HG02759 (cell line): ENCODE measurements at regions not wholly inside any gene's neighbourhood (a gene's known extent, or its start where the extent isn't known, plus 50 kb on each side); places are given as distances from the start of the nearest gene placed in this dataset.

ENCODE experiments used
- ATAC-seq: cut with Tn5 transposase; IDR thresholded peaks from one replicate; pipeline ENCODE4 v1.9.1; 2021; ENCODE audit warnings: mild to moderate bottlenecking, moderate library complexity; ENCODE audit not compliant: unreplicated experiment

DNA sequence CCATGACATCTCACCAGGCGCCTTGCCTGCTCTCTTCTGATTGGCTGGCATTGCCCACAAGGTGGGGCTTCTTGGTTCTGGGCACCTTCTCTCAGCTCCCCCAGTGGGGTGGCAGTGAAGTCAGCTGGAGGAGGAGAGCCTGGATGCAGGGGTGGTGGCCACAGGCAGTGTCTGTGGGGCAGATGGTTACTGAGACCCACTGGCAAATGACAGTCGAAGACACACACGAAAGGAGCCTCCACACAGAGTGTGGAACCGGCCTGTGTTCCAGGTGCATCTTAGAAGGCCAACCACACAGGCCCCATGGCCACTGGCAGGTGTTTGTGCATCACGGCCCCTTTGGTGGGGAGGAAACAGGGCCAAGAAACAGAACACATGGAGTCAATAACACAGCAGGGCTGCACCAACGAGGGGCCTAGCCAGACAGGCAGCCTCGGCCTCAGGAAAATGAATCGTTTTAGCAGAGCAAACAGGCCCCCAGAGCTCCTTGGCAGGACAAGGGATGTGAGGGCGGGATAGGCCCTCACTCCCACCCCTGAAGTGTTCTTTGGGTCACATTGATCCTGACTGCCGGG, 683.4 kb downstream of the TBC1D22A start:
- no peak for ATAC-seq

- no peak for ATAC-seq
These were observed 682.8 kb downstream of the TBC1D22A start for GRCh38 chr22:47445212-47445611.

- ATAC-seq, result no peak
These were observed 682.3 kb downstream of the TBC1D22A start for GRCh38 chr22:47444746-47445065.

- ATAC-seq, result no peak
These were observed 681.6 kb downstream of the TBC1D22A start for GRCh38 chr22:47443836-47444745.

DNA sequence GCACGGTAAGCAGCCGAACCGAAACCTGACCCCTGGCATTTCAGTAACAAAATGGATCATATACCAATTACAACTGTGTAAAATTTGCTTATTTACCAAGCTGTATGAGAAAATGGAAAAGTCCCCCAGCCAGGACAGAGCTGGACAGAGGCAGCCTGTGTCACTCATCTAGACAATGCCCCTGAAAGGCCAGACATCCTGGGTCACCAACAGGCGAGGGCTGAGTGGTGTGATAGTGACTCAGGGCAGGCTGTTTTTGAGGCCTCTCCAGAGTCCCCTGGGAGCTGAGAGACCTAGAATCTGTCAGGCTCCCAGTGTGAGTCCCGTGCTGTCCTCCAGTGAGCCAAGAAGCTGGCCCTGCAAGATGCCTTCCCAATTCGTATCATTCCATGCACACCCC, 680.4 kb downstream of the TBC1D22A start:
- ATAC-seq, result no peak

- ATAC-seq, result no peak
These were observed 677.3 kb downstream of the TBC1D22A start for GRCh38 chr22:47439643-47440265.

DNA sequence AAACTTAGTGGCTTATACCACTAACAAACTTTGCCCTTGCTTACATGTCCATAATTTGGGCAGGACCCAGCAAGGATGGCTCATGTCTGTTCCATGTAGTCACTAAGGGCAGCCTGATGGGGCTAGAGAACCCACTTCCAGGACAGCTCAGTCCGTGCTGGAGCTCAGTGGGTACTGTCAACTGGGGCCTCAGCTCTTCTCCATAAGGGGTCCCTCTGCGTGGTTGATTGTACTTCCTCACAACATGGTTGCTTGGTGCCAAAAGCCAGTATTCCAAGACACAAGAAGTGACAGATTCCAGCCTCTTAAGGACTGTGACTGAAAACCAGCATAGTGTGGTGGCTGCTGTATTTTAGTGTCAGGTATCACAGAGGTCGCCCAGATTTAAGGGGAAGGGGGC, 675.2 kb downstream of the TBC1D22A start:
- ATAC-seq, result no peak

GRCh38 chr22:47437110-47437509, 674.7 kb downstream of the TBC1D22A start:
- ATAC-seq, result no peak

GRCh38 chr22:47435826-47436225, 673.4 kb downstream of the TBC1D22A start:
- no peak for ATAC-seq

- no peak for ATAC-seq
These were observed 672.7 kb downstream of the TBC1D22A start for GRCh38 chr22:47435204-47435487.

GRCh38 chr22:47434336-47435203, 672.1 kb downstream of the TBC1D22A start:
- no peak for ATAC-seq

DNA sequence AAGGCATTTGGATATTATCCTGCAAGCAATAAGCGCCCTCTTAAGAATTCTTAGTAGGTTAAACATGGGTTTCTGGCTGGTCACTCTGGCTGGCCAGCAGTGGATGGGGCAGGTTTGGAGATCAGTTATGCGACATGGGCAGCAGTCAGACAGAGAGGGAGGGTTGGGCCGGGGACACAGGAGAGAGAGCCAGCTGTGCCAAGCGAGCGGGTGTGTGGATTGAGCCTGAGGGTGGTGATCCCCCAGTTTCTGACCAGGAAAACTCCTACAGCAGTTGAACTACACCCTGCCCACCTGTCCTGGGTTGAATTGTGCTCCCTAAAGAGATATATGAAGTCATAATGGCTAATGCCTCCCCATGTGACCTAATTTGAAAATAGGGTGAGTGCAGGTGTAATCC, 671.2 kb downstream of the TBC1D22A start:
- no peak for ATAC-seq

DNA sequence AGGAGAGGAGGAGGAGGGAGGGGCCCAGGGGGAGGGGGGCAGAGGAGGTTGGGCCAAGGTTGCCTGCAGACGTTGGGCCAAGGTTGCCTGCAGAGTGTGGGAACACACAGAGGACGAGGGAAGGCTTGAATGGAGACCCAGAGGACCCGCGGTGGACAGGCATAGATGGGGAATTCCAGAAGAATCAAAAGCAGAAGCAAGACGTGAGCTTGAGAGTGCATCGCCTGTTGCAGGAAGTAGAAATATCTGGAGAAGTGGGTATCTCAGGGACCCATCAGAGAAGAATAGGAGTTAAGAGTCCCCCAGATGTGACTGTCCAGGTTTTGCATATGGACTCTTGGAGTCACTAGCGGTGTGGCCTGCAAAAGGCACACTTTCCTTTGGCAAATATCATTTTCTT, 670.2 kb downstream of the TBC1D22A start:
- no peak for ATAC-seq

DNA sequence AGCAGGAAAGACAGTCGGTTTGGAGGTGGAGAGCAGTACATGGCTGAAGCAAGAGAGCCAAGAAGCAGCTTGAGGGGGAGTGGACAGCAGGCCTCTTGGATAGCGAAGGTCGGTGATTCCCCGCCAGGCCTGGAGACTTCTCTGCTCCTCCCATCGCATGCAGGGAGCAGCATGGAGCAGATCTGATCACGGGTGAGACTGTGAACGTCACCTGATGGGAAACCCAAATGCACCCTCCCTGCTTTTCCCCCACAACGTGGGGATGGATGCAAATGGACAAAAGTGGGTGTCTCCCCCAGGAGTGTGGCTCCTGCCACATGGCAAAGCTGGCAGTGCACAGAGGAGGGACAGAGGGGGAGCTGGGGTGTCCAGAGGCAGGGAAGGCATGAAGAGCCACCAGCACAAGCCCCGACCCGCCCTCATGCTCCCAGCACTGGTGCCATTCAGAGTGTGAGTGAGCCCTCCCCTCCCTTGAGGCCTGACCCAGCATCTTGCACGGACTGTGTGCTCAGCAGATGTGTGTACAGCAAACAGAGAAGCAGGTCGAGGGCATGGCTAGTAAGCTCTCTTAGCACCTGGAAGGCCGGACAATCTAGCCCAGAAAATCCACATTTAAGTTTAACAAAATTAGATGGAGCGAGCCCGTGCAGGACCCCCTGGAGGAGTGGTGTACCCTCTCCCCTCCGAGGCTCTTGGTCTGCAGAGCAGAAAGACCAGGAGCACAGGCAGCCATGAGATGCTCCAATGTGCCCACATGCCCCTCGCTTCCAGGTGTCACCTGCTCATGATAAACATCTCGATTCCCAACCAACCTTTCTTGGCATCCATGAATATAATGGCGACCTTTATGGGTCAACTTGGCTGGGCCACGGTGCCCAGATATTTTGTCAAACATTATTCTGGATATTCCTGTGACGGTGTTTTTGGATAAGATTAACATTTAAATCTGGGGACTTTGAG, 661.7 kb downstream of the TBC1D22A start:
- no peak for ATAC-seq

DNA sequence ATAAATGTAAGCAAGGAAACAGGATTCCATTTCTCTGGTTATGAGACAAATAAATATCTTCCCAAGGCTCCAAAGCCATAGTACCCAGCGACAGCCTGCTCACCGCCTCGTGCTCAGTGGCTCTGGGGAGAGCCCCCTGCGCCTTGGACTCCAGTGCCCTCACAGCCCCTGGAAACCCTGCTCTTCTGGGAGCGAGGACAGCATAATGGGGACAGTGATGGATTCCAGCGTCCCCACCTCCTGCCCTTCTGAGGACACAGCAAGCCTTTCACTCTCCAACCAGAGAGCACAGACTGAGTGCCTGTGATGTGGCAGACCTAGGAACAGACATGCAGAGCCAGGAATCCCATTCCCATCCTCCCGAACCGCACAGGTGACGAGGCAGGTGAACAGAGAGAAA, 660.8 kb downstream of the TBC1D22A start:
- ATAC-seq, result no peak

DNA sequence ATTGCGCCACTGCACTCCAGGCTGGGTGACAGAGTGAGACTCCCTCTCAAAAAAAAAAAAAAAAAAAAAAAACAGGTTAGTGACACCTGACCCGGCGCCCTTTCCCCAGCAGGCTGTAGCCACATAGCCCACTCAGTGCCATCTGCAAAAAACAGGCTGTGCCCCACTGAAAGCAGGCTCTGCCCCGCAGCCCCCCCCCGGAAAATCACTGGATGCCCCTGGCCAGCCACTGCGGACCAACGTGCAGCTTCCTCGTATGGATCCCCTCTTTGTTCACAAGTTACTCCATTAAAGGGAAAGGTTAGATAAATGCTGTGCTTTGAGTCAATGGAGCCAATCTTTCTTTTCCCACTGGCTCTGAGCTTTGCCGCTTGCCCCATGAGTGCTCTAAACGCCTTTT, 660.3 kb downstream of the TBC1D22A start:
- ATAC-seq, result no peak

DNA sequence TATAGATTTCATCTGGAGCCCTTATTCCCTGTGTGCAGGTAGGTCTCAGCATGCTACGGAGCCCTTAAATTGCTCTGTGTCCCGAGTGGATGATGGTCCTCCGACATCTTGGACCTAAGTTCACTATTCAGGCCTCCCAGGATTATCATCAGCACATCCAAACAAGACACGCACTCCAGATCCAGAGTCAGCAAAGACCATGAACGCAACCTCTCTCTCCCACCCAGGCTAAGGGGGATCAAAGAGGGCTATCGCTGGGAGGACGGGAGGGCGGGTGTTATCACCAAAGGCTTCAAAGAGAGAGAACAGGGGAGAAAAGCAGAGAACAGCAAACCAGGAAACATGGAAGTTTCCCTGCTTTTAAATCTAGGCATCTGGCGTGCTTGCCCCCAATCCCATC, 659.4 kb downstream of the TBC1D22A start:
- no peak for ATAC-seq

GRCh38 chr22:47420211-47420610, 657.8 kb downstream of the TBC1D22A start:
- no peak for ATAC-seq

- ATAC-seq, result no peak
These were observed 656.8 kb downstream of the TBC1D22A start for GRCh38 chr22:47419239-47419638.

GRCh38 chr22:47417699-47418098, 655.2 kb downstream of the TBC1D22A start:
- no peak for ATAC-seq
